Activated naive CD4-positive, alpha-beta T cell treated with anti-CD3 and anti-CD28 coated beads, Interleukin-2, amount 50 U/mL, for 24 hours (primary cell): ENCODE measurements at regions not wholly inside any gene's neighbourhood (a gene's known extent, or its start where the extent isn't known, plus 50 kb on each side); places are given as distances from the start of the nearest gene placed in this dataset.

Experiments
- H3K27ac Mint-ChIP-seq: one replicate; pipeline ENCODE4 v1.8.0; 2021; ENCODE audit warnings: mild to moderate bottlenecking, mixed read lengths
- H3K27me3 Mint-ChIP-seq: one replicate; pipeline ENCODE4 v1.8.0; 2021; ENCODE audit warnings: mixed read lengths
- H3K36me3 Mint-ChIP-seq: one replicate; pipeline ENCODE4 v1.8.0; 2021; ENCODE audit warnings: mixed read lengths
- H3K4me1 Mint-ChIP-seq: one replicate; pipeline ENCODE4 v1.8.0; 2021; ENCODE audit warnings: mixed read lengths
- H3K4me3 Mint-ChIP-seq: one replicate; pipeline ENCODE4 v1.8.0; 2021; ENCODE audit warnings: mild to moderate bottlenecking, mixed read lengths
- H3K9me3 Mint-ChIP-seq: one replicate; pipeline ENCODE4 v1.8.0; 2021; ENCODE audit warnings: mixed read lengths

DNA sequence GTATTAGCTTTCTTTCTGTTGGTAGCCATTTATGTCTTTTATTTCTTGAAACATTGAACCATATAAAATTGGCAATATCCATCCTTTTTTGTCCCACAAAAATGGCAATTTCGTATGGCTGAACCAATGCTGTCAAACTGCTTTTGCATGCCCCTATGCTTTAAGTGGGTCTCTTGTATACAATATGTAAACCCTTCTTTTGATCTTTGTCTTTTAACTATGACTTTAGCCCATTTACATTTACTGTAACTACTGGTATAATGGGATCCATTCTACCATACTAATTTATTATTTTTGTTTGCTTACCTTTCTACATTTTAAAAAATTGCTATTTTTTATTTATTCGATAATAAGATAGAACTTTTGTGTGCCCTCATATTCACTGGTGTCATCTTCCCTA, 93.4 kb downstream of the TENT4A start:
- Mint-ChIP-seq H3K4me3 (no peak overlapping the region), H3K27me3 (no peaks in the 10 kb centered on the region), H3K4me1 (no peaks in the 10 kb centered on the region), H3K27ac (no peak overlapping the region), H3K9me3 (peaks cover 5% of the 10 kb centered on the region), H3K36me3 (peaks cover 2% of the 10 kb centered on the region)

DNA sequence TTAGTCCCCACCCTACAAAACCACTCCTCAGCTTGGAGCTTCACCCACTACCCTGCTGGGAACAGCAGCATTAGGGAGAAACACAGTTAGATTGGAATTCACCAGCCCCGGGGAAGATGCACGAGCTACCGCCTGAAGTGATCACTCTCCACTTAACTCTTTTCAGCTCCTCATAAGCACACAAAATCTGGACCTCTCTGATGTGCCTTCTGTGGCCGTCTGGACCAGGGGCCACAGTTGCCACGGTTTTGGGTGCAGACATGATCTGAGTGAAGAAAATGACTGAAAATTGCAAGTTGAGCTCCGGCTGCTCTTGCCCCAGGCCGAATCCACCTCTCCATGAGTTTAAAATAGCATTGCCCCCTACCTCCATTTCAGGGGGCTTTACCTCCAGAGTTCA, 95.2 kb downstream of the TENT4A start:
- H3K27me3 Mint-ChIP-seq = no peaks in the 10 kb centered on the region
- H3K36me3 Mint-ChIP-seq = peaks cover 2% of the 10 kb centered on the region
- H3K4me3 Mint-ChIP-seq = no peak overlapping the region
- H3K27ac Mint-ChIP-seq = no peak overlapping the region
- H3K9me3 Mint-ChIP-seq = peaks cover 5% of the 10 kb centered on the region
- H3K4me1 Mint-ChIP-seq = no peaks in the 10 kb centered on the region

DNA sequence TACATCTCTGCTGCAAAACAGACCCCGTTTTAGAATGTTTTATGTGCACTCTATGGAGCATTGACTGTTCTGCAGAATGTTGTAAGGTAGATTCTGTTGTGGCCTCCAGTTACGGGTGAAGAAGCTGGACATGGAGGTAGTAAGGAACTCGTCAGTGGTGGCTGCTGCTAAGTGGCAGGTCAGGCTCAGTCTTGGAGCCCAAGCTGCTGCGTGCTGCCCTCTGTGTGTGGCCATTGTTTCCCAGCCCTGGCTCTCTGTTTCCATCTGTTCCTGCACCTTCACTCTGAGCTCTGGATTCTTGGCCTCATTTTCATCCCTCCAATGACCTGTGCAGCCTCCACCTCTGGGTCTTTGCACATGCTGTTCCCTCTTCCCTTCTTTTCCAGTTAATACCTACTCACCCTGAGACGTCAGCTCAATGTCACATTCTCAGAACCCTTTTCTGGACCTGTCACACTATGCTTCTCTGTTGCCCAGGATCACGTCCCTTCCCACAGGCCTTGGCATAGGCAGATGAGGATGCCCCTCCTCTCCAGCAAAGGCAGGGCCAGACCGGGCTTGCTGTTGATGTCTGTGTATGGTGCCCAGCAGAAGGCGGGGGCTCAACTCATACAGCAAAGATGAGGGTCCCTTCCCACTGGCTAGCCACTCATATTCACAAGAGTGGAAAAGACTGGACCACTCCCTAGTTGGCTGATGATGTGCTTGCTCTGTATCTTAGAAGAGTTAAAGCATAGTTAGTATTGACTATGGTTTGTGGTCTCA, 97.6 kb downstream of the TENT4A start:
- Mint-ChIP-seq H3K36me3 (no peaks in the 10 kb centered on the region), H3K27ac (no peak overlapping the region), H3K4me3 (no peak overlapping the region), H3K4me1 (no peaks in the 10 kb centered on the region), H3K27me3 (no peaks in the 10 kb centered on the region), H3K9me3 (peaks cover 5% of the 10 kb centered on the region)

DNA sequence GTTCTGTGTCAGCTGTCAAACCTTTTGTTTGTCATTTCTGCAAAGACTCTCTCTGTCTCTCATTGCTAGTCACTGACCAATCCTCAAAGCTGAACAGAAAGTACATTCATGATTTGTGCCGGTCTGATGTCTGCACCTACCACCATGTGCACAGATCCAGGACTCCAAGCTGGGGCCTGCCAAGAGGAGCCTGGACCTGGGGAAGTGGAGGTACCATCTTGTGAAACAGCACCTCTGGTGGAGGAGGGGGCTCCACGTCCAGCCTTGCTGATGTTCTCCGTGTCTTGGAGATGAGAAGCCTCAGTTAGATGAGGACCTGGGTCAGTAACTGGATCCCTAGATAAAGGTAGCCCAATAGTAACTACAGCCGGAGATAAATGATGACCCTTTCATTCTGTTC, 98.9 kb downstream of the TENT4A start:
- Mint-ChIP-seq H3K4me3 (no peak overlapping the region), H3K9me3 (peaks cover 5% of the 10 kb centered on the region), H3K36me3 (no peaks in the 10 kb centered on the region), H3K27ac (no peak overlapping the region), H3K4me1 (no peaks in the 10 kb centered on the region), H3K27me3 (no peaks in the 10 kb centered on the region)

DNA sequence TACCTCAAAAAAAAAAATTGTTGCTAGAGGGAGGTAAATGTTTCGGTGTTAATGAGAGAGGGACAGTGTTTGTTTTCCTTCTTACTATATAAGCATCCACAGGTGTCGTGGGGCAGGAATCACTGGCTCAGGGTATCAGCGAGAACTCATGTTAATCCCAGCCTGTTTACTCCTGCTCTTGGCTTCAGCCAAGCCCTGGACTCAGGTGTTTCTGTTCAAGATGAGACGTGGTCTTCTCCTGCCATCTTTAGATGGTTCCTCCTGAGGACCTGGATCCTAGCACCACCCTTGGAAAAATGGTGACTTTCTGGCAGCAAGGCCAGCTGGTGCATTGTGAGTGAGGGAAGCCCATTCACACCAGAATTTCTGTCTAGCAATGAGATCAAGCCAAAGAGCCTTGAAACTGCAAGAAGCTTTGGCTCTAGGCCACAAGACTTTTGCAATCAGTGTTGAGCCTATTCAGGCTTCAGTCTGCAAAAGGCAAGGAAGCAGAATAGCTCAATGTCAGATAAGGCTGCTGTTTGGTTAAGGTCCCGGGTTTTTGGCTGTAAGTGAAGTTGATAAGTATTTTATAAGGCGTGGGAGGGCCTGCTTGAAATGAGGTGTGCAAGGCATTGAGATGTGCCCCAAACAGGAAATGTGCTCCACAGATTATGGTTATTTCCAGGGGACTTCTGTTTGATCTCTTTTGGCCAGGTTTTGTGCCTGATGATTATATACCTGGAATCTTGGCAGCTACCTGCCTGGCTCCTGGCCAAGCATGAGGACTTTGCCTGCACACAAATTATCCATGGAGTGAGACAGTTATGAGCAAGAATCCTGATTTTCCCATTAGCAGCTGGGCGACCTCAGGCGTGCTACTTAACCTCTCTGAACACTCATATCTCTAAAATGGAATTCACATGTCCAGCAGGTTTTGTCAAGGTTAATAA, 99.8 kb downstream of the TENT4A start:
- H3K4me3 Mint-ChIP-seq = no peak overlapping the region
- no peak overlapping the region for H3K27ac Mint-ChIP-seq
- H3K4me1 Mint-ChIP-seq = no peaks in the 10 kb centered on the region
- H3K27me3 Mint-ChIP-seq = no peaks in the 10 kb centered on the region
- peaks cover under 1% of the 10 kb centered on the region for H3K9me3 Mint-ChIP-seq
- no peaks in the 10 kb centered on the region for H3K36me3 Mint-ChIP-seq

DNA sequence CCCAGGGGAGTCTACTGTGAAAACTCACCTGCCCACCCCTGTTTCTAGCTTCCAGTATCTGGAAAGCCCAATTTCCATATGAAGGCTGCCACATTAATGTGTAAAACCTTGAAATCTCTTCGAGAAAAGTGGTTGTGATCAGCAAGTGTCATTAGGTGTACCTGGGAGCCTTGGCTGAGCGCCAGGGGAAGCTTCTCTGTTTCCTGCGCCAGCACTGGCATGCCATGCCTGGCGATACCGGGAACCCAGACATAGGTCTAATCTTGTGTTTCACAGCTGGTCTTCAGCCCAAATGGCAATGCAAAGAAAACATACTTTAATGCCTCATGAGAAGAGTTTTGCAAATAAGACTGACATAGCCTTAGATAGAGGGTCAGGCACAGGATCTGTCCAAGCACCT, 101.6 kb downstream of the TENT4A start:
- peaks cover 8% of the 10 kb centered on the region for H3K27me3 Mint-ChIP-seq
- no peaks in the 10 kb centered on the region for H3K9me3 Mint-ChIP-seq
- H3K4me3 Mint-ChIP-seq = no peak overlapping the region
- H3K4me1 Mint-ChIP-seq = no peaks in the 10 kb centered on the region
- no peak overlapping the region for H3K27ac Mint-ChIP-seq
- H3K36me3 Mint-ChIP-seq = no peaks in the 10 kb centered on the region

DNA sequence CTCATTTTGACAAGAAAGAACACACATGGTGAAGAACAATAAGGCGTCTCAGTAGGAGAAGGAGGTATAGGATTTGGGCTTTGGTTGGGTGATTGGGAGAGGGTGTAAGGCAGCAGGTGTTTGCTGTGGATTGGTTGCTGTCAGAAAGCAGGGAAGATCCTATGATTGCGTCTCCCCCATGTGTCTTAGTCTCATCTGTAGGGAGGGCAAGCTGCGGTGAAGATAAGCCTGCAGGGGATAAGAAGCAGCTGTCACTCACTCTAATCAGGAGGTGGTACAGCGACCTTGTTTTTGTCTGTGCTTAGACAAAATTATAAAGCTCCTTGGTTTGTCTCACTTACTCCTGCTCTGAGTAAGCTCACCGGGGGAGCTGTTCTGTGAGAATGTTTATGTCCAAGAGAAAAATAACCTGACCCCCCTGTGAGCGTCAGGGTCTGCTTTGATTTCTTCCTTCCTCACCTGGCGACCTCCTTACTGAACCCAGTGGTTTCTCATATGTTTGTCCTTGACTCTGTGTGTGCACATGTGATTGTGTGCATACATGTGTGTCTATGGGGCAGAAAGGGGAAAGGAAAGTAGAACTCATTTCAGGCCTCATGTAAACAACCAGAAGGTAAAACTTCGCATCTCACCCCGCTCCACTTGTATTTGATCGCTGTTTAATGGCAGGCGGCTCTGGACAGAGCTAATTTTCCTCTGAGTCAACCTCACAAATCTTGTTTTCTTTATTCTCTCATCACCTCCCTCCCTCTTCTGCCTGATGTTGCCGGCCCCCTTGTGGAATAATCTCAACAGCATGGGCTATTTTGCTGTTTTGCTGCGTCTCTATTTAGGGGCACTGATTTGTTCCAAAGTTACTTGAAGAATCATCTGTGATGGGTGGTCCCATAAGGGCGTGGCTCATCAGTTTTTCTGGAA, 105.6 kb downstream of the TENT4A start:
- Mint-ChIP-seq H3K4me3 (no peak overlapping the region), H3K27ac (no peak overlapping the region), H3K36me3 (no peaks in the 10 kb centered on the region), H3K27me3 (peaks cover 8% of the 10 kb centered on the region), H3K9me3 (peaks cover 8% of the 10 kb centered on the region), H3K4me1 (no peaks in the 10 kb centered on the region)

DNA sequence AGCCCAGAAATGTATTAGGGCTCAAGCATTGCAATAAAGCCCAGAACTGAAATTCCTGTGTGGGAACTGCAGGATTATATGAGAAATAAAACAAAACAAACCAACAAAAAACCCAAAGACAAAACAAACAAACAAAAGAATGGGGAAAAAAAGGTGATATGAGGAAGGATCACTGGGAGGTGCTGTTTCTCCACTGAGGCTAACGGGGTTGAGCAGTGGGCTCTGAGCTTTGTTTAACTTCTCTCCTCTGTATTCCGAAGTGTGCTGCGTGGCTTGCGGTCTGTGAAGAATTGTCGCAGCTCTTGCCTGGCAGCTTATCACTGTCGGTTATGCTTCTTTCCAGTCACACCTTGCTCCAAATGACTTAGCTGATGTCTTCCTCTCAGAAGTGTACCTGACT, 106.3 kb downstream of the TENT4A start:
- H3K9me3 Mint-ChIP-seq = peaks cover 8% of the 10 kb centered on the region
- H3K4me3 Mint-ChIP-seq = no peak overlapping the region
- H3K36me3 Mint-ChIP-seq = no peaks in the 10 kb centered on the region
- no peaks in the 10 kb centered on the region for H3K4me1 Mint-ChIP-seq
- H3K27ac Mint-ChIP-seq = no peak overlapping the region
- H3K27me3 Mint-ChIP-seq = peaks cover 8% of the 10 kb centered on the region

DNA sequence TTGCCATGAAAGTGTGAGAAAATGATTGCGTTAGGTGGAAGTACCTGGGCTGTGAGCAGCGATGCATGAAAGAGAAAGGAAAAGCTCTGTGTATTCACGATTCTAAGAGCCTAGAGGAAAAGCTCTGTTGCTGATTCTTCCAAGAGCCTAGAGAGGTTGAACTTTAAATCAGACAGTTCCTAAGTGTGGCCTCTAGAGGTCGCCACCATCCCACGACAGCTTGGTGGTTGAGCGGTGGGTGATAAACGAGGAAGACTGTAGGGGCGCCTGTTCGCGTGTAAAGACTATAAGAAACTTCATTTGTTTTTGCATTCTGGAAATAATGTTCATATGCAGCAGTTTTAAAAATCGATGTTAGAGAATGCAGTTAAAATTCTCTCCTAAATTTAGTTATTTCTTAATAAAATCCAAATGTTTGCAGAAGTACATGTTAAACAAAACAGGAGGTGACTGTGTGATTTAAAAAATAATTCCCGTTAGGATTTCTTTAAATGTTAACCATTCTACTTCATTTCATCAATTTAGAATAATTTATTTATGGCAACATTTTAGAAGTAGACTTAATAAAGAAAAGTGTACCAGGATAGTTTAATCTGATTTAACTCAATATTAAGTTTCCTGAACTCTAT, 107.7 kb downstream of the TENT4A start:
- H3K9me3 Mint-ChIP-seq = peaks cover 8% of the 10 kb centered on the region
- no peaks in the 10 kb centered on the region for H3K36me3 Mint-ChIP-seq
- H3K27me3 Mint-ChIP-seq = peaks cover 8% of the 10 kb centered on the region
- H3K4me3 Mint-ChIP-seq = no peak overlapping the region
- no peak overlapping the region for H3K27ac Mint-ChIP-seq
- no peaks in the 10 kb centered on the region for H3K4me1 Mint-ChIP-seq

DNA sequence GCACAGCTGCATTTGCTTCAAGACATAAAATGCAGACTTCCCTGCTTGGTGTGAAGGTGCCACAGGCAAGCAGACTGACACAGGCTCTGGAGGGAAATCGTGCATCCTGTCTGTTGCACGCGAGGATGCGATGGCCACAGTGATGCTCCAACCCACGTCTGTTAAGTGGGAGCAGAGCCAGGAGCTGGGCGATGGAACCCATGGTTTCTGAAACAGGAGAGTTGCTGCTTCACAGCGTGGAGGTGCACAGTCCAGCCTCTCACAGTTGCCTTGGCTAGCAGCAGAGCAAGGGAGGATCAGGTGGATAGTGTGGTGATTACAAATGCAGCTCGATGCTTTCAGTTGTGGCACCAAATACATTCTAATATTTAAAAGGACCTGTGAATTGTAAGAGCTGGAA, 108.8 kb downstream of the TENT4A start:
- Mint-ChIP-seq H3K4me3 (no peak overlapping the region), H3K27ac (no peak overlapping the region), H3K36me3 (no peaks in the 10 kb centered on the region), H3K9me3 (peaks cover 8% of the 10 kb centered on the region), H3K4me1 (no peaks in the 10 kb centered on the region), H3K27me3 (peaks cover 8% of the 10 kb centered on the region)

DNA sequence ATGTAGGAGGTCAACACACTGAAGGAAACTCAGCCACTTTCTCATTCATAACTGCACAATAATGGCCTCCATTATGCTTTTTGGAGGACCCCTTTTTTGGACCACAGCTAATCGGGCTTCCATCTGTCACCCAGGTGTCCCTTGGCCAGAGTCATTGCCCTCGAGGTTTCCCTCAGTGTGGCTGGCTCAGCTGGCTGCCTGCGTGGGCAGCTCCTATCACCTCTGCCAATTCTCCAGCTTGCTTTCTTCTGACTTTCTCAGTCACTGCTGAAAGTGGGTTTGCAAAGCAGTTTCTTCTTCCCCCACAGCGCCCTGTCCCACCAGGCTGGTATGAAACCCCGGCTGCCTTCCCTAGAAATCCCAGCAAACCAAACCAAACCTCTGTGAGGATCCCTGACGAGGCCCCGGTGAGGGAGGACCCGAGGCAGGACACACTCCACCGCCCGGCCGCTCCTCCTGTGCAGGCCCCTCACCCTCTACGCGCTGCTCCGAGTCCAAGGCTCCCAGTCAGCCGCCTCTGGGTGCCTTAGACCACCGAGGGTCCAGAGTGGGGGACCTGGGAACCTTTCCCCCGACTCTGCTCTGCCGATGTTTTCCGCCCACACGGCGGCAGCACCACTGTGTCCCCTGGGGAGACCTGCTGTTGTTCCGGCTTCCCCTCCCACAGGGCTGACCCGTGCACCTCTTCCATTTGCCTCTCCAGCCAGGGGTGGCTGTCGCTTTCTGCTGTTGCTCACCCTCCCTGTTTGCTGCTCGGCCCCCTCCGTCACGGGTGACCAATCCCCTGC, 109.5 kb downstream of the TENT4A start:
- Mint-ChIP-seq H3K27ac (no peak overlapping the region), H3K9me3 (peaks cover 8% of the 10 kb centered on the region), H3K4me1 (peaks cover 7% of the 10 kb centered on the region), H3K4me3 (no peak overlapping the region), H3K36me3 (no peaks in the 10 kb centered on the region), H3K27me3 (peaks cover 8% of the 10 kb centered on the region)

DNA sequence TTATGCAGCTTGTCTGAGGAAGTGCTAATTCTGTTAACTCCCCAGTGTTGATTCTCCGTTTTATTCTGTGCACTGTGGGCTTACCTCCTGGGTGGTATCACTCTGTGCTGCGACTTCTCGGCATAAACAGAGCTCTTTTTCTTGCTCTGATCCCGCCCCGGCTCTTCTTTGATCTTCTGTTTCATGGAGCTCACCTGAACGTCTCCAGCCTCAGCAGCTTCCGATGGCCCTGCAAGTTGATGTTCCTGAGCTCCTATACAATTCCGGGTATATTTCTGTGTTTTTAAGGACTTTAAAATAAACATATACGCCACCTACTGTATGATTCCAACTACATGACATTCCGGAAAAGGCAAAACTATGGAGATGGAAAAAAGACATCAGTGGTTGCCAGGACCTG, 110.8 kb downstream of the TENT4A start:
- H3K4me3 Mint-ChIP-seq = no peak overlapping the region
- H3K36me3 Mint-ChIP-seq = no peaks in the 10 kb centered on the region
- H3K9me3 Mint-ChIP-seq = peaks cover 8% of the 10 kb centered on the region
- H3K27ac Mint-ChIP-seq = peak overlapping the region; percentile 56
- peaks cover 19% of the 10 kb centered on the region for H3K4me1 Mint-ChIP-seq
- peaks cover 2% of the 10 kb centered on the region for H3K27me3 Mint-ChIP-seq

DNA sequence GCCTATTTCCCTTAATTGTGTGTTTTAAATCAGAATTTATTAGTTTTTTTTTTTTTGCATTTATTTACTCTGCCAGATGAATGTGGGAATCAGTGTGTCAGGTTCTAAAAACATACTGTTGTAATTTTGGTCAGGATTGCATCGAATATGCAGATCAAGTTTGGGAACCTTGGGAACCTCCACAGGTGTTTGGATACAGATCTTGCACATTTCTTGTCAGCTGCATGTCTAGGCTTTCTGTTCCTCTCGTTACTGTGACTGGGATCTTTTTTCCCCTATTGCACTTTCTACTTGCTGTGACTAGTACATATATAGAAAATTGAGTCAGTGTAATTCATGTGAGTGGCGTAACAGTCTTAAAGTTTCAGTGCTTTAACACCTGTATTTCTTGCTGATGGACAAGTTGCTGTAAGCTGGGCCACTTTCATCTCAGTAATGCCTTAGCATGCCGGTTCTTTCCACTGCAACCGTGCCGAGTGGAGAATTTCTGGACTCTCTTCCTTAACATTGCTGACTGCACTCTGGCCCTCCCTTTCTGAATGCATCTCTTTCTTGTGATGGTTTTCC, 112.5 kb downstream of the TENT4A start:
- no peaks in the 10 kb centered on the region for H3K27me3 Mint-ChIP-seq
- H3K27ac Mint-ChIP-seq = no peak overlapping the region
- H3K4me3 Mint-ChIP-seq = no peak overlapping the region
- H3K36me3 Mint-ChIP-seq = no peaks in the 10 kb centered on the region
- peaks cover 8% of the 10 kb centered on the region for H3K9me3 Mint-ChIP-seq
- H3K4me1 Mint-ChIP-seq = peaks cover 24% of the 10 kb centered on the region

DNA sequence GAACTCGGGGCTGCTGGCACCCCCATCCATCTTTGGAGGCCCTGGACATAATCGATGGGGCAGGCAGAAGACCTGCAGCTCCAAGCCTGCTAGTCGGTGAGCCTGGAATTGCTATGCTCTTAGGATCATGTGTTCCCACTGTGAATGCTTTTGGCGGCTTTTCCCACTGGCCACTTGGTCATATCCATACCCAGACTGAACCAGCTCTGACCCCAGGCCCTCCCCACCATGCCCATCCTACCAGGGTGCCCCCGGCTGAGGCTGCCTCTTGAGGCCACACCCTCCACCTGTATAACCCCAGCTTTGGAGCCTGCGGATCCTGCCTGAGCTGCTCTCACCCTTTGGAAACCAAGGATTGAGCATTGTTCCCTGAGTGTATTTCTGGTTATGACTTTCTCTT, 113.5 kb downstream of the TENT4A start:
- Mint-ChIP-seq H3K4me1 (peaks cover 24% of the 10 kb centered on the region), H3K4me3 (no peak overlapping the region), H3K36me3 (no peaks in the 10 kb centered on the region), H3K9me3 (peaks cover 4% of the 10 kb centered on the region), H3K27ac (no peak overlapping the region), H3K27me3 (no peaks in the 10 kb centered on the region)
